ENCODE measurements at regions not wholly inside any gene's neighbourhood (a gene's known extent, or its start where the extent isn't known, plus 50 kb on each side); places are given as distances from the start of the nearest gene placed in this dataset.

GRCh38 chr6:22418714-22419113, 121.9 kb upstream of the PRL start:
- Histone ChIP-seq H3K4me3 (ENCODE audit: low read length) (no peak overlapping the region), H3K4me1 (ENCODE audit: control insufficient read depth, insufficient read depth, low read length) (no peaks in the 10 kb centered on the region), H3K27ac (ENCODE audit: low read depth, low read length) (no peak overlapping the region), H3K36me3 (ENCODE audit: control insufficient read depth, insufficient read depth, low read length) (no peaks in the 10 kb centered on the region), H3K9me3 (ENCODE audit: control insufficient read depth, low read length) (peaks cover 20% of the 10 kb centered on the region), H3K9ac (ENCODE audit: extremely low read depth, low read length, poor library complexity, severe bottlenecking) (no peak overlapping the region), H3K27me3 (ENCODE audit: control insufficient read depth, insufficient read depth, low read length, poor library complexity, severe bottlenecking) (no peaks in the 10 kb centered on the region)
- 100% methylated on average over 1 of the region's 1 CpG; no CpG with 5 or more reads in 1 of the 2 experiments for WGBS, 2 experiments (ENCODE audit: insufficient coverage in 1 of 2, insufficient read length in 1 of 2)
- no peak for DNase-seq
- TF ChIP-seq CTCF (conservative IDR thresholded peaks at IDR 0.05), result no peak
- Mint-ChIP-seq H3K4me3 (no peak overlapping the region), H3K27ac (no peak overlapping the region), H3K9me3 (peaks cover 21% of the 10 kb centered on the region), H3K4me1 (no peaks in the 10 kb centered on the region), H3K36me3 (ENCODE audit: low read depth) (peaks cover 4% of the 10 kb centered on the region), H3K27me3 (ENCODE audit: insufficient read depth) (no peaks in the 10 kb centered on the region)

GRCh38 chr6:22421198-22421597, 124.4 kb upstream of the PRL start:
- H3K27me3 ChIP-seq (ENCODE audit: control insufficient read depth, insufficient read depth, low read length, poor library complexity, severe bottlenecking), result no peaks in the 10 kb centered on the region
- DNase-seq, result no peak
- no peaks in the 10 kb centered on the region for H3K36me3 ChIP-seq (ENCODE audit: control insufficient read depth, insufficient read depth, low read length)
- no peak overlapping the region for H3K4me3 ChIP-seq (ENCODE audit: low read length)
- Mint-ChIP-seq H3K36me3 (ENCODE audit: low read depth) (peaks cover 4% of the 10 kb centered on the region), H3K27ac (no peak overlapping the region), H3K9me3 (peaks cover 21% of the 10 kb centered on the region), H3K4me3 (no peak overlapping the region), H3K27me3 (ENCODE audit: insufficient read depth) (no peaks in the 10 kb centered on the region), H3K4me1 (no peaks in the 10 kb centered on the region)
- 92% methylated on average over 2 of the region's 2 CpGs; no CpG with 5 or more reads in 1 of the 2 experiments for WGBS, 2 experiments (ENCODE audit: insufficient coverage in 1 of 2, insufficient read length in 1 of 2)
- no peaks in the 10 kb centered on the region for H3K4me1 ChIP-seq (ENCODE audit: control insufficient read depth, insufficient read depth, low read length)
- no peak for TF ChIP-seq CTCF (conservative IDR thresholded peaks at IDR 0.05)
- no peak overlapping the region for H3K9ac ChIP-seq (ENCODE audit: extremely low read depth, low read length, poor library complexity, severe bottlenecking)
- peaks cover 20% of the 10 kb centered on the region for H3K9me3 ChIP-seq (ENCODE audit: control insufficient read depth, low read length)
- H3K27ac ChIP-seq (ENCODE audit: low read depth, low read length), result no peak overlapping the region

DNA sequence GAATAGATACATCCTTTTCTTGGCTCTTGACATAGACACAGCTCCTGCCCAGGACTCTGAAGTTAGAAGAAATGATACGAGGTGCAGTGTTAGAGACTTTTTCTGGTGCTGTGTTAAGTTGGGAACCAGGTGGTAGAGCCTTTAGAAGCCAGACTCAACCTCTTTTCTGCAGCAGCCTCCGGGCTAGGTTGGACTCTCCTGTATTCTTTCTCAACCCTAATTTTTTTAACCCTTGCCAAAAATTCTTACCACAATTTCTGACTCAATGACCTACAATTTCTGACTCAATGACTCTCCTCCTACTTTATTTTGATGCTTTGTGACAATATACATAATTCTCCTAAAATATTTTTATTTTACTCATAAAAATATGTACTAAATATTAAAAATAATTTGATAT, 127.4 kb upstream of the PRL start:
- WGBS, 2 experiments (ENCODE audit: insufficient coverage in 1 of 2, insufficient read length in 1 of 2), result 92 to 100% methylated on average over 2 of the region's 2 CpGs
- H3K4me1 Mint-ChIP-seq, result peaks cover 5% of the 10 kb centered on the region
- no peaks in the 10 kb centered on the region for H3K27me3 Mint-ChIP-seq (ENCODE audit: insufficient read depth)
- H3K4me3 ChIP-seq (ENCODE audit: low read length), result no peak overlapping the region
- H3K9me3 Mint-ChIP-seq, result peaks cover 12% of the 10 kb centered on the region
- no peak overlapping the region for H3K9ac ChIP-seq (ENCODE audit: extremely low read depth, low read length, poor library complexity, severe bottlenecking)
- no peak overlapping the region for H3K4me3 Mint-ChIP-seq
- H3K36me3 Mint-ChIP-seq (ENCODE audit: low read depth), result no peaks in the 10 kb centered on the region
- H3K4me1 ChIP-seq (ENCODE audit: control insufficient read depth, insufficient read depth, low read length), result no peaks in the 10 kb centered on the region
- H3K9me3 ChIP-seq (ENCODE audit: control insufficient read depth, low read length), result peaks cover 8% of the 10 kb centered on the region
- H3K27me3 ChIP-seq (ENCODE audit: control insufficient read depth, insufficient read depth, low read length, poor library complexity, severe bottlenecking), result no peaks in the 10 kb centered on the region
- no peak for TF ChIP-seq CTCF (conservative IDR thresholded peaks at IDR 0.05)
- no peaks in the 10 kb centered on the region for H3K36me3 ChIP-seq (ENCODE audit: control insufficient read depth, insufficient read depth, low read length)
- H3K27ac ChIP-seq (ENCODE audit: low read depth, low read length), result no peak overlapping the region
- H3K27ac Mint-ChIP-seq, result no peak overlapping the region
- no peak for DNase-seq
